Parathyroid adenoma (tissue), 2 donors: ENCODE measurements at regions not wholly inside any gene's neighbourhood (a gene's known extent, or its start where the extent isn't known, plus 50 kb on each side); places are given as distances from the start of the nearest gene placed in this dataset.

ENCODE experiments used
- H2AFZ ChIP-seq: fragments of 300-600 bp; sonication (generic); one replicate; pipeline ENCODE4 v1.7.0; 2017; ENCODE audit warnings: antibody characterized with exemption, mild to moderate bottlenecking
- H3K27ac ChIP-seq: fragments of 300-600 bp; sonication (generic); one replicate; pipeline ENCODE4 v1.7.0; 2017
- H3K27me3 ChIP-seq: fragments of 300-600 bp; sonication (generic); one replicate; pipeline ENCODE4 v1.7.0; 2017; ENCODE audit warnings: low read length; ENCODE audit not compliant: control insufficient read depth, insufficient read depth
- H3K36me3 ChIP-seq: fragments of 300-600 bp; sonication (generic); one replicate; pipeline ENCODE4 v1.7.0; 2017; ENCODE audit warnings: low read length; ENCODE audit not compliant: control insufficient read depth, insufficient read depth
- H3K4me1 ChIP-seq: fragments of 300-600 bp; sonication (generic); one replicate; pipeline ENCODE4 v1.7.0; 2017; ENCODE audit warnings: control low read depth
- H3K4me2 ChIP-seq: fragments of 300-600 bp; sonication (generic); one replicate; pipeline ENCODE4 v1.7.0; 2017; ENCODE audit warnings: low read length
- H3K4me3 ChIP-seq: fragments of 300-600 bp; sonication (generic); one replicate; pipeline ENCODE4 v1.7.0; 2017; ENCODE audit warnings: low read depth, low read length
- H3K79me2 ChIP-seq: fragments of 300-600 bp; sonication (generic); one replicate; pipeline ENCODE4 v1.7.0; 2017; ENCODE audit warnings: control low read depth
- H3K9ac ChIP-seq: fragments of 300-600 bp; sonication (generic); one replicate; pipeline ENCODE4 v1.7.0; 2017; ENCODE audit warnings: mild to moderate bottlenecking
- H3K9me3 ChIP-seq: fragments of 300-600 bp; sonication (generic); one replicate; pipeline ENCODE4 v1.7.0; 2017; ENCODE audit warnings: low read length; ENCODE audit not compliant: control insufficient read depth
- TF ChIP-seq, protein P1 (sequence below): fragments of 300-600 bp; sonication (generic); IDR thresholded peaks from one replicate; pipeline ENCODE4 v1.7.0; 2017; ENCODE audit warnings: antibody characterized with exemption, mild to moderate bottlenecking
- donor health status: primary hyperparathyroidism.

DNA sequence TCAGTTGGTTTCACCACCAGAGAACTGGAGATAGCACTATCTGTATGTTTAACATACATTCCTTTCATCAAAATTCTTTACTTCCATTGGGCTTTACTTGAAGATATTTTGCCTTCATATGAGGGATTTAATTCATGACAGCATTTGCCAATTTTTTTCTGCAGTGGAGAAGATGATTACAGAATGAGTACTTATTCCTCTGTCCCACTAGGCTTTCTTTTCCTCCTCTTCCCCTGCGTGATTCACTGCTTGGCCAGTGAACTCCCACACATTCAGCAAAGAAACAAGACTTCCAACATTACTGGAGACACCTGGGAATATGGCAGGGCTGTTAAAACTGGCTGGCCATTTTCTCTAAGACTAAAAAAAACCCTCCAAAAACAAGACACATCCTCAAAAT lies 425.8 kb upstream of the KCNH7 start:
- TF ChIP-seq, protein P1, sequence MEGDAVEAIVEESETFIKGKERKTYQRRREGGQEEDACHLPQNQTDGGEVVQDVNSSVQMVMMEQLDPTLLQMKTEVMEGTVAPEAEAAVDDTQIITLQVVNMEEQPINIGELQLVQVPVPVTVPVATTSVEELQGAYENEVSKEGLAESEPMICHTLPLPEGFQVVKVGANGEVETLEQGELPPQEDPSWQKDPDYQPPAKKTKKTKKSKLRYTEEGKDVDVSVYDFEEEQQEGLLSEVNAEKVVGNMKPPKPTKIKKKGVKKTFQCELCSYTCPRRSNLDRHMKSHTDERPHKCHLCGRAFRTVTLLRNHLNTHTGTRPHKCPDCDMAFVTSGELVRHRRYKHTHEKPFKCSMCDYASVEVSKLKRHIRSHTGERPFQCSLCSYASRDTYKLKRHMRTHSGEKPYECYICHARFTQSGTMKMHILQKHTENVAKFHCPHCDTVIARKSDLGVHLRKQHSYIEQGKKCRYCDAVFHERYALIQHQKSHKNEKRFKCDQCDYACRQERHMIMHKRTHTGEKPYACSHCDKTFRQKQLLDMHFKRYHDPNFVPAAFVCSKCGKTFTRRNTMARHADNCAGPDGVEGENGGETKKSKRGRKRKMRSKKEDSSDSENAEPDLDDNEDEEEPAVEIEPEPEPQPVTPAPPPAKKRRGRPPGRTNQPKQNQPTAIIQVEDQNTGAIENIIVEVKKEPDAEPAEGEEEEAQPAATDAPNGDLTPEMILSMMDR: no peak
- no peaks in the 10 kb centered on the region for H3K27me3 ChIP-seq
- no peak overlapping the region for H3K9ac ChIP-seq
- no peak overlapping the region for H3K27ac ChIP-seq
- H3K4me2 ChIP-seq: no peak overlapping the region
- no peaks in the 10 kb centered on the region for H3K4me1 ChIP-seq
- no peaks in the 10 kb centered on the region for H3K9me3 ChIP-seq
- no peak overlapping the region for H2AFZ ChIP-seq
- no peaks in the 10 kb centered on the region for H3K36me3 ChIP-seq
- no peaks in the 10 kb centered on the region for H3K79me2 ChIP-seq
- no peak overlapping the region for H3K4me3 ChIP-seq

- Histone ChIP-seq H3K9ac (no peak overlapping the region), H3K79me2 (no peaks in the 10 kb centered on the region), H3K27me3 (no peaks in the 10 kb centered on the region), H3K4me1 (no peaks in the 10 kb centered on the region), H2AFZ (no peak overlapping the region), H3K36me3 (no peaks in the 10 kb centered on the region), H3K27ac (no peak overlapping the region), H3K4me3 (no peak overlapping the region), H3K9me3 (no peaks in the 10 kb centered on the region), H3K4me2 (no peak overlapping the region)
- TF ChIP-seq, protein P1: no peak
Measured at GRCh38 chr2:163259489-163259888, 420.9 kb upstream of the KCNH7 start.

DNA sequence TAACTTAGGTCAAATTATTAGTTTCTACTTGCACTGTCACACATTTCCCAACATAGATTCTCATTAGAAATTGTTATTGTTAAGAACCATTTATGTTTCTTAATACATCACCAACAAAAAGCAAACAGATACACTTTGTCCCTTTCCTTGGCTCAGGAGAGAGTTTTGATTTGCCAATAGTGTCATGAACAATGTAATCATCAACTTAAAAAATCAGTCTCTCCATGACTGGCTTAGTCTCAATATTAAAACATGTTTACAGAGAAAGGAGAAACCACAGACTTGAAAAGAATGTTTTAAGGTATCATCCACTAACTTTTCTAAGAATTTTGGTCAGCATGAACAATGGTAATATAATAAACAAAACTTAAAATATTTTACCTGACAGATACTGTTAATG lies 416.5 kb upstream of the KCNH7 start:
- Histone ChIP-seq H3K9ac (no peak overlapping the region), H3K27me3 (no peaks in the 10 kb centered on the region), H3K9me3 (no peaks in the 10 kb centered on the region), H3K27ac (no peak overlapping the region), H3K4me2 (no peak overlapping the region), H3K79me2 (no peaks in the 10 kb centered on the region), H2AFZ (no peak overlapping the region), H3K4me1 (no peaks in the 10 kb centered on the region), H3K4me3 (no peak overlapping the region), H3K36me3 (no peaks in the 10 kb centered on the region)
- TF ChIP-seq, protein P1: no peak

DNA sequence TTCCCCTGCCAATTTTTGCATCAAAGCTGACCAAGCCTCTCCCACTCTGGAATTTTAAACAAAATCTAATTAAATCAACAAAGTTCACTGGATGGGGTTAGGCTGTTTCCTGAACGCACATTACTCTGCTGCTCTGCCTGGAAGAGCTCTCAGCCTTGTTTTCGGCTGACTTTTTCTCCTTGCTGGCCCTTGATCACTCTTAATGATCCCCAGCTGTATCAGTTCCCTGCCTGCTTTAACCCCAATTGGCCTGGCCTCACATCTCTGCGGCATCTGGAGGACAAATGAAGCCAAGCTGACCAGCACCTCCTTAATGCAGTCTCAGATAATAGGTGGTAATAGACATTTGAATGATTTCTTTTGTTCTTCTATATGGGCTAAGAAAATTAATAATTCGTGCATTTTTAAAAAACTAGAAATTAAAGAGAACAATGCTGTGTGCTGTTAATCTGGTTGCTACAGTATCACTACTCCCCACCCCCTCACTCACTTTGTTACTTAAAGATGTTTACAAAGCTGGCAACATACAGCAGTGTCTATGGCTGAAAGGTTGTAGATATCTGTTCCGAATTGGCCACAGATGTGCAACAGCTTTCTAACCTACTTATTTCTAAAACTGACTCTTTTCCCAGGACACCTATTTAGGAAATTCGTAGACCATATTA lies 415.2 kb upstream of the KCNH7 start:
- no peak overlapping the region for H3K27ac ChIP-seq
- H3K4me2 ChIP-seq: no peak overlapping the region
- H3K4me3 ChIP-seq: no peak overlapping the region
- H3K27me3 ChIP-seq: no peaks in the 10 kb centered on the region
- H2AFZ ChIP-seq: no peak overlapping the region
- TF ChIP-seq, protein P1: no peak
- no peaks in the 10 kb centered on the region for H3K79me2 ChIP-seq
- no peaks in the 10 kb centered on the region for H3K36me3 ChIP-seq
- H3K9me3 ChIP-seq: no peaks in the 10 kb centered on the region
- H3K4me1 ChIP-seq: no peaks in the 10 kb centered on the region
- no peak overlapping the region for H3K9ac ChIP-seq

DNA sequence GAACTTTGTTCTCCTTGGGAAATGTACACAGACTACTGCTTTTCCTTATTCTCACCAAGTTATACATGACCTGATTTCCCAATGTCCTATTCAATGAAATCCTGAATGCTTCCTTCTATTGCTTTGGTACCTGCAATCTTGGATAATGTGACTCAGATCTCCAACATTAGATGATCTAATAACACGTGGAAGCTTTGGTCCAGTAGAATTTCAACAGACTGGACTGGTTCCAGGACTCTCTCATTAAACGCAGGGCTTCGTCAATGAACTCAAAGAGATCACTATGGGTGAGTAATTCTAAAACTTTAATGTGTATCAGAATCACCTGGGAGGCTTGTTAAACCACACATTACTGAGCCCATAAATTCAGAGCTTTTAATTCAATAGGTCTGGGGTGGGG lies 413.6 kb upstream of the KCNH7 start:
- Histone ChIP-seq H2AFZ (no peak overlapping the region), H3K9ac (no peak overlapping the region), H3K4me3 (no peak overlapping the region), H3K9me3 (no peaks in the 10 kb centered on the region), H3K4me2 (no peak overlapping the region), H3K36me3 (no peaks in the 10 kb centered on the region), H3K79me2 (no peaks in the 10 kb centered on the region), H3K27ac (no peak overlapping the region), H3K4me1 (no peaks in the 10 kb centered on the region), H3K27me3 (no peaks in the 10 kb centered on the region)
- TF ChIP-seq, protein P1: no peak
